K562 (cell line): ENCODE measurements at regions not wholly inside any gene's neighbourhood (a gene's known extent, or its start where the extent isn't known, plus 50 kb on each side); places are given as distances from the start of the nearest gene placed in this dataset.

Experiments
- ATAC-seq: fragments of 200-7000 bp; cut with Tn5 transposase; 3 replicates; pipeline ENCODE4 v1.9.1; 2020; ENCODE audit warnings: moderate library complexity
- BruUV-seq: library from RNA; stranded (reverse); fragments of 400-500 nt; replicated peaks from 2 replicates; lab custom pipeline; 2021; lab: Mats Ljungman, UMichigan
- CTCF ChIA-PET: fragments of 300-600 bp; formaldehyde crosslinking; extraction: SDS; loops from one replicate; lab custom pipeline; 2021; ENCODE audit warnings: low intra/inter-chr PET ratio; lab: Yijun Ruan, JAX
- POLR2A ChIA-PET: fragments of 300-600, 350-650 bp; sonication (Branson Sonifier 250); formaldehyde crosslinking; extraction: SDS; loops from one replicate; lab custom pipeline; 2021; ENCODE audit warnings: antibody characterized with exemption, inconsistent platforms; lab: Yijun Ruan, JAX
- DNase-seq, 4 experiments: peaks; one replicate each; pipeline versions ENCODE4 v3.0.0 to v3.0.0-alpha.2; 2011 to 2018; ENCODE audit warnings: low spot score in 3 of 4, mixed read lengths in 3 of 4; ENCODE audit errors: extremely low read depth in 1 of 4
- FAIRE-seq: peaks from 2 replicates; lab custom pipeline; 2011; peaks lifted over from hg19 to GRCh38; lab: Jason Lieb, UNC
- H2AFZ ChIP-seq: 2 replicates; pipeline ENCODE4 v1.6.0; 2011; ENCODE audit warnings: low read depth, low read length, control low read depth, inconsistent platforms
- H3K27ac ChIP-seq: fragments of 200-600 bp; 3 replicates; pipeline ENCODE4 v1.8.0; 2011; ENCODE audit warnings: low read depth, mild to moderate bottlenecking, control low read depth, inconsistent platforms, low read length, moderate library complexity, mixed read lengths; ENCODE audit errors: extremely low read depth
- H3K27me3 ChIP-seq, 2 experiments: fragments of 300-600 bp in 1 of 2; 2 replicates in 1 of 2; 3 replicates in 1 of 2; pipeline versions ENCODE4 v1.6.0 to v1.8.0; 2011; ENCODE audit warnings: inconsistent platforms in 2 of 2, low read length in 2 of 2, mild to moderate bottlenecking in 1 of 2, mixed read lengths in 1 of 2, moderate library complexity in 1 of 2; ENCODE audit not compliant: control insufficient read depth in 2 of 2, insufficient read depth in 2 of 2
- H3K36me3 ChIP-seq: fragments of 300-600 bp; 3 replicates; pipeline ENCODE4 v1.8.0; 2011; ENCODE audit warnings: mild to moderate bottlenecking, low read length, inconsistent platforms; ENCODE audit not compliant: control insufficient read depth, insufficient read depth
- H3K4me1 ChIP-seq, 2 experiments: fragments of 200-600 bp in 1 of 2; replicated peaks in 1 of 2; 2 replicates in 1 of 2; 3 replicates in 1 of 2; pipeline versions ENCODE4 v1.5.1 to v1.8.0; 2011; ENCODE audit warnings: inconsistent platforms in 2 of 2, low read length in 2 of 2, mild to moderate bottlenecking in 1 of 2, mixed read lengths in 1 of 2, moderate library complexity in 1 of 2; ENCODE audit not compliant: control insufficient read depth in 2 of 2, insufficient read depth in 2 of 2
- H3K4me2 ChIP-seq: 2 replicates; pipeline ENCODE4 v1.6.1; 2011; ENCODE audit warnings: low read length, control low read depth, inconsistent platforms, mixed read lengths; ENCODE audit not compliant: insufficient read depth
- H3K4me3 ChIP-seq: fragments of 200-600 bp; sonication (generic), shearing (Covaris generic); 2 replicates; pipeline ENCODE4 v1.5.1; 2016; ENCODE audit warnings: control low read depth, inconsistent platforms
- H3K79me2 ChIP-seq: fragments of 200-600 bp; 3 replicates; pipeline ENCODE4 v1.8.0; 2011; ENCODE audit warnings: low read length, inconsistent platforms; ENCODE audit not compliant: control insufficient read depth, insufficient read depth
- H3K9ac ChIP-seq, 2 experiments: 2 replicates each; pipeline versions ENCODE4 v1.6.0 to v1.6.1; 2011; ENCODE audit warnings: low read depth in 2 of 2, low read length in 2 of 2, control low read depth in 1 of 2, inconsistent platforms in 1 of 2, mild to moderate bottlenecking in 1 of 2, mixed read lengths in 1 of 2; ENCODE audit not compliant: insufficient read depth in 1 of 2
- H3K9me1 ChIP-seq: one replicate; pipeline ENCODE4 v1.6.0; 2011; ENCODE audit warnings: inconsistent platforms, mild to moderate bottlenecking, low read length, moderate library complexity; ENCODE audit not compliant: control insufficient read depth, insufficient read depth
- H3K9me3 ChIP-seq: replicated peaks from 2 replicates; pipeline ENCODE4 v1.5.1; 2011; ENCODE audit warnings: low read depth, low read length, inconsistent platforms; ENCODE audit not compliant: control insufficient read depth, insufficient read depth
- H4K20me1 ChIP-seq: replicated peaks from 2 replicates; pipeline ENCODE4 v1.6.1; 2011; ENCODE audit warnings: low read length, inconsistent platforms, mixed read lengths; ENCODE audit not compliant: control insufficient read depth, insufficient read depth
- CBFA2T2 ChIP-seq: fragments of 450-650 bp; conservative IDR thresholded peaks from 2 replicates; pipeline ENCODE4 v1.6.1; 2017; ENCODE audit warnings: mild to moderate bottlenecking
- CBFA2T3 ChIP-seq: fragments of 450-650 bp; IDR thresholded peaks from 2 replicates; pipeline ENCODE4 v1.6.1; 2017
- CCAR2 ChIP-seq: fragments of 200-400 bp; formaldehyde crosslinking; IDR thresholded peaks from 2 replicates; pipeline ENCODE4 v1.6.1; 2017; ENCODE audit warnings: mild to moderate bottlenecking, low read depth, low read length
- CTBP1 ChIP-seq: fragments of 450-650 bp; IDR thresholded peaks from 2 replicates; pipeline ENCODE4 v1.6.1; 2016; ENCODE audit warnings: borderline replicate concordance
- DPF2 ChIP-seq: fragments of 450-650 bp; IDR thresholded peaks from 2 replicates; pipeline ENCODE4 v1.6.1; 2016
- ESRRA ChIP-seq: fragments of 450-650 bp; IDR thresholded peaks from 2 replicates; pipeline ENCODE4 v1.6.1; 2014; ENCODE audit warnings: low read depth, mild to moderate bottlenecking, moderate library complexity, borderline replicate concordance
- HDAC2 ChIP-seq: fragments of 450-650 bp; IDR thresholded peaks from 2 replicates; pipeline ENCODE4 v1.6.1; 2016; ENCODE audit warnings: mild to moderate bottlenecking
- ZC3H4 ChIP-seq: sonication (generic); formaldehyde crosslinking; IDR thresholded peaks from 2 replicates; pipeline ENCODE4 v1.9.0; 2021; ENCODE audit warnings: missing genetic modification reagents, borderline replicate concordance
- ZFP36 ChIP-seq: fragments of 150-350 bp; IDR thresholded peaks from 2 replicates; pipeline ENCODE4 v1.6.1; 2018; ENCODE audit warnings: low read length, low read depth; ENCODE audit not compliant: partially characterized antibody
- ZNF316 ChIP-seq: fragments of 450-650 bp; IDR thresholded peaks from 2 replicates; pipeline ENCODE4 v1.6.1; 2016
- WGBS: fragments of 100-300 bp; shearing (Covaris generic); methylation state at CpG from one replicate; pipeline ENCODE4 v1.1.6; 2016; ENCODE audit warnings: low coverage, mixed read lengths; ENCODE audit not compliant: insufficient coverage; ENCODE audit errors: missing lambda C conversion rate; 5-methylcytosine and 5-hydroxymethylcytosine counted together
- in situ Hi-C: fragments of 300-500 bp; cut with MboI; formaldehyde crosslinking; loops from 4 replicates; pipeline ENCODE4 v1.15.0; 2018; ENCODE audit warnings: inconsistent platforms, mixed read lengths
- intact Hi-C: fragments of 100-400 bp; cut with micrococcal nuclease; formaldehyde crosslinking; loops from 2 replicates; pipeline ENCODE4 v1.14.2; 2022

DNA sequence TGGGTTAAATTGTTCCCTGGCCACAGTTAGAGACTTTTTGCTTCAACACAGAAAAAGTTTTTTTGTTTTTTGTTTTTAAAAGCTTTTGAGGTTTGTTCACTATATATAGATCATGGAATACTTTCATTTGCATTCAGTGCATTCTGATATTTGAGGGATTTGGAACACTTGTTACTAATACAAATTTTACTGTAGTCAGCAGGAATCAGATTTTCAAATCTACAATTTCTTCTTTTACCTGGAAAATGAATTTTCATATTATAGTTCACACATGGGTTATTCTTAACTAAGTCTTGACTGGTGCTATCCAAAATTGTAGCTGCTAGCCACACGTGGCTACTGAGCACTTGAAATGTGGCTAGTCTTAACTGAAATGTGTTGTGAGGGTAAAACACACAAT lies 142.0 kb downstream of the RMI1 start:
- Histone ChIP-seq H3K36me3 (no peaks in the 10 kb centered on the region), H3K4me1 (peaks cover 0 to 14% of the 10 kb centered on the region in 2 experiments; a peak in 3 of 5 replicates), H3K4me3 (no peak overlapping the region), H2AFZ (no peak overlapping the region), H3K9ac (no peak overlapping the region), H3K9me3 (no peaks in the 10 kb centered on the region), H3K27ac (no peak overlapping the region)
- BruUV-seq, result no TSS peak
- in situ Hi-C loops, result no loop called here
- no peak for DNase-seq
- WGBS, result 18% methylated on average over 1 of the region's 1 CpG
- POLR2A ChIA-PET, result no interaction called here
- intact Hi-C loops, result no loop called here
- TF ChIP-seq ZNF316, result peak; percentile 62
- no peak for TF ChIP-seq CTBP1
- TF ChIP-seq, all 486 proteins: peak for 1
- no peaks in the 10 kb centered on the region for H4K20me1 ChIP-seq
- H3K9me1 ChIP-seq, result no peaks in the 10 kb centered on the region
- CTCF ChIA-PET, result no interaction called here
- ATAC-seq (no peak), FAIRE-seq (no peak)
- no peaks in the 10 kb centered on the region for H3K27me3 ChIP-seq
- no peaks in the 10 kb centered on the region for H3K79me2 ChIP-seq
- H3K4me2 ChIP-seq, result no peak overlapping the region

DNA sequence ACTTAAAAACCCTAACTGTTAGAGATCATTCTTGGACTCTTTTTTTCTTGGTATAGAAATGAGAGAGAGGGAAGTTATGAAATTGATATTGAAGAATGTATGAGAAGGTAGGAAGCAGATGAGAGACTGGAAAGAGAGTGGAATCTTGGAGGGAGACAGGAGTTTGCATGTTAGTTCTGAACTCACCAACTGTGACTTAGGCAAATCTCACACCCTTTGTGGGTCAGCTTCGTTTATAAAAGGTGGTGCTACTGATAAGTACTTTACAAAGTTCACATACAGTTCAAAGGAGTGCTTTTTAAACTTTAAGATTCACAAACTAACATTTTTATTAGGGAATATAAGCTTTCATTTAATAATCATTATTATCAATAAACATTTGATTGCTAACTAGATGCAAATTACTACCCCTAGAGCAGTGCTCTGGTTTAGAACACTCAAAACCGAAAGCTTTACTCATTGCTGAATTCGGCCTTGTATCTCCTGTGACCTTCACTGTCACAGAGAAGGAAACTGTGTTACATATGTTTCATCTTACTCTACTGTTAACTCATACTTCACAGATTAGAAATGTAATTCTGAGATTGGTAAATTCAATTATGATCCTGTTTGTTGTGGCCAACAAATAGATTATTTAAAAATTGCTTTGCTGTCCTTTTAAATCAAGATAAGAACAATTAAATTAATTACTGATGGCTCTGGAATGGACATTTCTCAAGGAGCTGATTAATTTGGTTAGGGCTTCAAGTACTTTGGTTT lies 143.2 kb downstream of the RMI1 start:
- H3K9me3 ChIP-seq, result no peaks in the 10 kb centered on the region
- H3K4me2 ChIP-seq, result peak overlapping the region; percentile 10; the same call in 1 of the 2 replicates
- FAIRE-seq (no peak), DNase-seq (peak in 2 of 4 experiments; percentile 22 to 41), ATAC-seq (peak; percentile 82)
- no peaks in the 10 kb centered on the region for H4K20me1 ChIP-seq
- H3K4me1 ChIP-seq, result peaks cover 0 to 14% of the 10 kb centered on the region in 2 experiments; a peak in 3 of 5 replicates
- H2AFZ ChIP-seq, result peak overlapping the region; percentile 68; the same call in 1 of the 2 replicates
- in situ Hi-C loops (no loop called here), intact Hi-C loops (no loop called here)
- H3K27ac ChIP-seq, result peak overlapping the region; percentile 56; the same call in 1 of the 3 replicates
- H3K9ac ChIP-seq, result no peak overlapping the region
- no peaks in the 10 kb centered on the region for H3K36me3 ChIP-seq
- ChIA-PET POLR2A (no interaction called here), CTCF (no interaction called here)
- peak; percentile 51; the same call in 1 of the 2 replicates for TF ChIP-seq CBFA2T3
- TF ChIP-seq ESRRA, result peak; percentile 46; the same call in 1 of the 2 replicates
- TF ChIP-seq DPF2, result 0 out of 2 replicates have a peak, but pooled peaks have one; percentile 47
- TF ChIP-seq CCAR2, result no peak
- TF ChIP-seq CBFA2T2, result 0 out of 2 replicates have a peak, but pooled peaks have one; percentile 12
- no peak for TF ChIP-seq HDAC2
- TF ChIP-seq ZFP36, result no peak
- no peak for TF ChIP-seq ZC3H4 (CRISPR knock-in tag)
- BruUV-seq, result no TSS peak
- H3K9me1 ChIP-seq, result no peaks in the 10 kb centered on the region
- H3K4me3 ChIP-seq, result no peak overlapping the region
- no peaks in the 10 kb centered on the region for H3K79me2 ChIP-seq
- no peaks in the 10 kb centered on the region for H3K27me3 ChIP-seq
- WGBS, result 7% methylated on average over 3 of the region's 3 CpGs
